Breast epithelium (tissue), 4 donors: ENCODE measurements at regions not wholly inside any gene's neighbourhood (a gene's known extent, or its start where the extent isn't known, plus 50 kb on each side); places are given as distances from the start of the nearest gene placed in this dataset.

Experiments
- DNase-seq, 2 donors: peaks; one replicate each; pipeline ENCODE4 v3.0.0-alpha.2; 2019; ENCODE audit warnings: low spot score in 2 of 2
- H3K27ac ChIP-seq, 2 donors: fragments of 200-600 bp; sonication (generic) in 1 of 2; one replicate each; pipeline ENCODE4 v1.5.1; 2016 to 2019; ENCODE audit warnings: mild to moderate bottlenecking in 1 of 2
- H3K27me3 ChIP-seq, 2 donors: fragments of 200-600 bp; sonication (generic) in 1 of 2; one replicate each; pipeline versions ENCODE4 v1.5.1 to v1.6.0; 2017 to 2019; ENCODE audit warnings: control low read depth in 1 of 2, mild to moderate bottlenecking in 1 of 2
- H3K36me3 ChIP-seq: fragments of 200-600 bp; one replicate; pipeline ENCODE4 v1.5.1; 2019
- H3K4me1 ChIP-seq, 2 donors: fragments of 200-600 bp; sonication (generic); one replicate each; pipeline ENCODE4 v1.5.1; 2016 to 2019; ENCODE audit warnings: control low read depth in 1 of 2
- H3K4me3 ChIP-seq, 3 donors: fragments of 200-600 bp; sonication (generic); 1 replicate in 2 of 3; 2 replicates in 1 of 3; pipeline ENCODE4 v1.5.1; 2016 to 2019; ENCODE audit warnings: mild to moderate bottlenecking in 3 of 3, moderate library complexity in 2 of 3
- H3K9me3 ChIP-seq, 2 donors: fragments of 200-600 bp; sonication (generic) in 1 of 2; one replicate each; pipeline ENCODE4 v1.5.1; 2016 to 2019; ENCODE audit warnings: control low read depth in 1 of 2
- POLR2A ChIP-seq: fragments of 450-650 bp; IDR thresholded peaks from one replicate; pipeline ENCODE4 v1.6.1; 2016; ENCODE audit warnings: antibody characterized with exemption, mild to moderate bottlenecking, moderate library complexity
- POLR2AphosphoS5 ChIP-seq, 3 donors: sonication (generic); formaldehyde crosslinking; IDR thresholded peaks; one replicate each; pipeline ENCODE4 v1.6.1; 2017; ENCODE audit warnings: antibody characterized with exemption in 3 of 3
- intact Hi-C: fragments of 100-400 bp; cut with DNase I; formaldehyde crosslinking; loops from one replicate; pipeline ENCODE4 v1.15.1; 2023; ENCODE audit warnings: low total_unique reads
- TF ChIP-seq, protein P1 (sequence below), 3 donors: fragments of 450-650 bp; IDR thresholded peaks; one replicate each; pipeline ENCODE4 v1.5.1; 2016 to 2017; ENCODE audit warnings: antibody characterized with exemption in 3 of 3, mild to moderate bottlenecking in 3 of 3, moderate library complexity in 3 of 3

DNA sequence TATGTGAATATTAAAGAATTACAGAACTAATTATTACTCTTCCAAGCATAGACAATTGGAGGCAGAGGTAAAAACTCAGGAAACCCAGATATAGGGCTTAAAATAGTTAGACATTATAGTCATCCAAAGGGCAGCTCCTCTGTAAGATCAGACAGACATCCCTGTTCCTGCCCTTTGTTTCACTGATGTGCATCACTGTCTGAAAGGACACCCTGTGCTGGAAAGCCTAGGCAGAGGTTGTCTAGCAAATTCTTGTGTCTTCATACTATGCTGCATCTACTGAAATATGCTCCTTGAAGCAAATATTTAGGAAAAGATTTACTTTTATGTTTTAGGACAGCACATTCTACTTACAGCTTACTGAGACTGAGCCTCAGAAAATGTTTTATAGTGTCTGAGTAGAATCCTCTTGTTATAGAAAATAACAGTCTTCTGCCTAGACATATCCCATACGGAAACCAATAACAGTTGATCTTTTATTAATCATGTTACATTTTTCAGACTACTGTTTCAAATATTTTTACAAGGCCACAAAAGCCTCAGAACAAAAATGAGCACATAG is 977.3 kb upstream of the CDH2 start:
- no peak for TF ChIP-seq POLR2AphosphoS5 (IDR thresholded peaks at IDR 0.05)
- TF ChIP-seq, protein P1, sequence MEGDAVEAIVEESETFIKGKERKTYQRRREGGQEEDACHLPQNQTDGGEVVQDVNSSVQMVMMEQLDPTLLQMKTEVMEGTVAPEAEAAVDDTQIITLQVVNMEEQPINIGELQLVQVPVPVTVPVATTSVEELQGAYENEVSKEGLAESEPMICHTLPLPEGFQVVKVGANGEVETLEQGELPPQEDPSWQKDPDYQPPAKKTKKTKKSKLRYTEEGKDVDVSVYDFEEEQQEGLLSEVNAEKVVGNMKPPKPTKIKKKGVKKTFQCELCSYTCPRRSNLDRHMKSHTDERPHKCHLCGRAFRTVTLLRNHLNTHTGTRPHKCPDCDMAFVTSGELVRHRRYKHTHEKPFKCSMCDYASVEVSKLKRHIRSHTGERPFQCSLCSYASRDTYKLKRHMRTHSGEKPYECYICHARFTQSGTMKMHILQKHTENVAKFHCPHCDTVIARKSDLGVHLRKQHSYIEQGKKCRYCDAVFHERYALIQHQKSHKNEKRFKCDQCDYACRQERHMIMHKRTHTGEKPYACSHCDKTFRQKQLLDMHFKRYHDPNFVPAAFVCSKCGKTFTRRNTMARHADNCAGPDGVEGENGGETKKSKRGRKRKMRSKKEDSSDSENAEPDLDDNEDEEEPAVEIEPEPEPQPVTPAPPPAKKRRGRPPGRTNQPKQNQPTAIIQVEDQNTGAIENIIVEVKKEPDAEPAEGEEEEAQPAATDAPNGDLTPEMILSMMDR (IDR thresholded peaks at IDR 0.05) = no peak
- TF ChIP-seq POLR2A = no peak
- Histone ChIP-seq H3K4me1 (no peaks in the 10 kb centered on the region), H3K27me3 (no peaks in the 10 kb centered on the region), H3K9me3 (no peaks in the 10 kb centered on the region), H3K4me3 (no peak overlapping the region), H3K36me3 (no peaks in the 10 kb centered on the region), H3K27ac (no peak overlapping the region)
- DNase-seq = no peak
- intact Hi-C loops = no loop called here

DNA sequence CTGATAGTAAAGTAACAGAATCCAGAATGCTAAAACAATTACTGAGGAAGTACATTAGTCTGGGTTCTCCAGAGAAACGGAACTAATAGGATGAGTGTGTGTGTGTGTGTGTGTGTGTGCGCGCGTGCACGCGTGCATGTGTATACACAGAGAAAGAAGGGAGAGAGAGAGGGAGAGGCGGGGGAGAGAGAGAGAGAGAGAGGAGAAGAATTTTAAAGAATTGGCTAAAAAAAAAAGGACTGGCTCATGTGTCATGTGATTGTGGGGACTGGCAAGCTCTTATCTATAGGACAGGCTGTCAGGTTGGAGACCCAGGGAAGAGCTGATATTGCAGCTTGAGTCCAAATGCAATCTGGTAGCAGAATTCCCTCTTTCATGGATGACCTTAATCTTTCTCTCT is 976.2 kb upstream of the CDH2 start:
- TF ChIP-seq POLR2A (no peak), POLR2AphosphoS5 (IDR thresholded peaks at IDR 0.05) (no peak)
- TF ChIP-seq, protein P1 (IDR thresholded peaks at IDR 0.05) = no peak
- intact Hi-C loops = no loop called here
- no peaks in the 10 kb centered on the region for H3K27me3 ChIP-seq
- H3K36me3 ChIP-seq = no peaks in the 10 kb centered on the region
- no peaks in the 10 kb centered on the region for H3K4me1 ChIP-seq
- no peaks in the 10 kb centered on the region for H3K9me3 ChIP-seq
- H3K27ac ChIP-seq = no peak overlapping the region
- no peak for DNase-seq
- H3K4me3 ChIP-seq = no peak overlapping the region

DNA sequence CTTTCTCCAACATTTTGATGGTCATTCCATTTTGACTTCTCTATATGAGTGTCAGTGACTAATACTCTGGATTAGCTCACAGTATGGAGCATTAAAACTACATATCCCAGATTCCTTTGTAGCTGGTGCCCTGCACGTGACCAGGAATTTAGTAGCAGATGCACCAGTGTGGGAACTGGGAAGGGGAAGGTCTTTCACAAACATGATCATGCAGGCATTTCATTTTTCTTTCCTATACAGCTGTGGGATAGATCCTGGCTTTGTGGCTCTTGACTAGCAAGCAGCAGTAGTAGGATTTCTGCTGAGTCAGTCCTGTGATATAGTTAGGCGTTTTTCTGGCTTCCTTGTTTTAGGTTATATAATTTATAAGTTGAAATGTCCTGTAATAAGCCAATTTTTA is 971.0 kb upstream of the CDH2 start:
- no peak for DNase-seq
- H3K27ac ChIP-seq = no peak overlapping the region
- intact Hi-C loops = loop anchor here (10.0 kb wide), 1 partner anchor 1593 kb away; no protein-coding TSS in a partner anchor

DNA sequence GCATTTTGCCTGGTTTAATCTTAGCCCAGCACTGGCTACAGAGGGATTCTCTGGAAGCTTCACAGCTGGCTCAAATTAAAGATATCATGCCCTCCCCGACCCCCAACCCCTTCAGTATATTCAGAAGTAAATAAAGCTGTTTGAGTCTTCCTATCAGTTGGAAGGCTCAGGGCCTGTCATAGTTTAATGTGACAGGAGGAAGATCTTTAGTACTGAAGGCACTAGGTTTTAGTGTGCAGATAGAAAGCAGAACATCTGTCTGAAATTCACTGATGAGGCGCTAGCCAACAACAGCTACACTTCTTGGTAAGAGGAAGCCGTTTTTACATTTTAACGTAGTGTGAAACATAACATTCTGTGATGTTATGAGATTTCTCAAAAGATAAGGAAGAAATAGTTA is 969.1 kb upstream of the CDH2 start:
- Histone ChIP-seq H3K36me3 (no peaks in the 10 kb centered on the region), H3K4me1 (no peaks in the 10 kb centered on the region), H3K27me3 (no peaks in the 10 kb centered on the region), H3K4me3 (no peak overlapping the region), H3K27ac (no peak overlapping the region), H3K9me3 (no peaks in the 10 kb centered on the region)
- DNase-seq = no peak
- intact Hi-C loops = loop anchor here (10.0 kb wide), 1 partner anchor 1591 kb away; no protein-coding TSS in a partner anchor
- TF ChIP-seq POLR2A (no peak), POLR2AphosphoS5 (IDR thresholded peaks at IDR 0.05) (no peak)
- TF ChIP-seq, protein P1 (IDR thresholded peaks at IDR 0.05) = no peak

More for the DNA sequence above, 971.0 kb upstream of the CDH2 start:
- TF ChIP-seq POLR2AphosphoS5 (IDR thresholded peaks at IDR 0.05) (no peak), POLR2A (no peak)
- TF ChIP-seq, protein P1 (IDR thresholded peaks at IDR 0.05) = no peak
- Histone ChIP-seq H3K36me3 (no peaks in the 10 kb centered on the region), H3K27me3 (no peaks in the 10 kb centered on the region), H3K4me1 (no peaks in the 10 kb centered on the region), H3K4me3 (no peak overlapping the region), H3K9me3 (no peaks in the 10 kb centered on the region)

DNA sequence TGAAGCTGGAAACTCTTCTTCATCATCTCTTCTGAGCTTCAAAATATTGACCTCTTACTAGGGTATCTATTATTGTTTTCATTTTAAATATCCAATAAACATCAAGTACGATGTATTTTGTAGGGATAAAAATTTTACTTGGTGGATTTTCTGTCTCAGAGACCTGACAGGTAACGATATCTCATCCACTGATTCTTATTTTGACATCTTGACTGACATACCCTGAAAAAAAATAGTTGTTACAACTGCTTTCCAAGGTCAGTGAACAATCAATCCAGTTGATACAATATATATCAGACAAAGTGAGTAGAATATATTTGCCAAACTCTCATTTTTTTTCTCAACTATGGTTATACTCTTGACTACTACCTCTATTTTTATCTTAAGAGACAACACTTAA is 963.7 kb upstream of the CDH2 start:
- Histone ChIP-seq H3K4me3 (no peak overlapping the region), H3K27me3 (no peaks in the 10 kb centered on the region), H3K36me3 (no peaks in the 10 kb centered on the region), H3K9me3 (no peaks in the 10 kb centered on the region), H3K4me1 (no peaks in the 10 kb centered on the region), H3K27ac (no peak overlapping the region)
- DNase-seq = no peak
- intact Hi-C loops = loop anchor here (10.0 kb wide), 1 partner anchor 1586 kb away; no protein-coding TSS in a partner anchor
- TF ChIP-seq POLR2A (no peak), POLR2AphosphoS5 (IDR thresholded peaks at IDR 0.05) (no peak)
- TF ChIP-seq, protein P1 (IDR thresholded peaks at IDR 0.05) = no peak
